ENCODE measurements at regions not wholly inside any gene's neighbourhood (a gene's known extent, or its start where the extent isn't known, plus 50 kb on each side); places are given as distances from the start of the nearest gene placed in this dataset.

GRCh38 chr4:112840061-112840460, 203.1 kb downstream of the LARP7 start:
- no peaks in the 10 kb centered on the region for H3K36me3 ChIP-seq (ENCODE audit: control insufficient read depth, insufficient read depth, low read length)
- intact Hi-C loops (cut with micrococcal nuclease; ENCODE audit: unreplicated experiment): no loop called here
- no peaks in the 10 kb centered on the region for H3K27me3 Mint-ChIP-seq (ENCODE audit: insufficient read depth, unreplicated experiment)

GRCh38 chr4:112840619-112841018, 203.7 kb downstream of the LARP7 start:
- Histone ChIP-seq H3K4me1 (no peaks in the 10 kb centered on the region), H3K36me3 (ENCODE audit: control insufficient read depth, insufficient read depth, low read length) (no peaks in the 10 kb centered on the region), H3K9me3 (peaks cover 5% of the 10 kb centered on the region), H3K4me3 (ENCODE audit: low read depth, low read length) (no peak overlapping the region), H3K27me3 (replicated peaks; ENCODE audit: control insufficient read depth, insufficient read depth, low read length) (no peaks in the 10 kb centered on the region)
- H3K4me3 Mint-ChIP-seq (ENCODE audit: unreplicated experiment): no peak overlapping the region
- intact Hi-C loops (cut with micrococcal nuclease; ENCODE audit: unreplicated experiment): no loop called here
- H3K4me1 Mint-ChIP-seq (ENCODE audit: low read depth, unreplicated experiment): no peaks in the 10 kb centered on the region
- TF ChIP-seq, protein P1, sequence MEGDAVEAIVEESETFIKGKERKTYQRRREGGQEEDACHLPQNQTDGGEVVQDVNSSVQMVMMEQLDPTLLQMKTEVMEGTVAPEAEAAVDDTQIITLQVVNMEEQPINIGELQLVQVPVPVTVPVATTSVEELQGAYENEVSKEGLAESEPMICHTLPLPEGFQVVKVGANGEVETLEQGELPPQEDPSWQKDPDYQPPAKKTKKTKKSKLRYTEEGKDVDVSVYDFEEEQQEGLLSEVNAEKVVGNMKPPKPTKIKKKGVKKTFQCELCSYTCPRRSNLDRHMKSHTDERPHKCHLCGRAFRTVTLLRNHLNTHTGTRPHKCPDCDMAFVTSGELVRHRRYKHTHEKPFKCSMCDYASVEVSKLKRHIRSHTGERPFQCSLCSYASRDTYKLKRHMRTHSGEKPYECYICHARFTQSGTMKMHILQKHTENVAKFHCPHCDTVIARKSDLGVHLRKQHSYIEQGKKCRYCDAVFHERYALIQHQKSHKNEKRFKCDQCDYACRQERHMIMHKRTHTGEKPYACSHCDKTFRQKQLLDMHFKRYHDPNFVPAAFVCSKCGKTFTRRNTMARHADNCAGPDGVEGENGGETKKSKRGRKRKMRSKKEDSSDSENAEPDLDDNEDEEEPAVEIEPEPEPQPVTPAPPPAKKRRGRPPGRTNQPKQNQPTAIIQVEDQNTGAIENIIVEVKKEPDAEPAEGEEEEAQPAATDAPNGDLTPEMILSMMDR (IDR thresholded peaks at IDR 0.05; ENCODE audit: insufficient read depth in 1 of 2, low read depth in 1 of 2, low read length in 1 of 2, severe bottlenecking in 1 of 2, unreplicated experiment in 1 of 2): no peak
- BruUV-seq (replicated peaks): no TSS peak
- CTCF ChIA-PET: interaction anchor here (0.6 kb wide), 1 partner anchor 70 kb away, joined by 11 read pairs; no protein-coding TSS in a partner anchor
- DNase-seq: no peak
- peaks cover 9% of the 10 kb centered on the region for H3K9me3 Mint-ChIP-seq (ENCODE audit: unreplicated experiment)
- H3K27me3 Mint-ChIP-seq (ENCODE audit: insufficient read depth, unreplicated experiment): no peaks in the 10 kb centered on the region
- H3K27ac Mint-ChIP-seq (ENCODE audit: unreplicated experiment): no peak overlapping the region
- POLR2A ChIA-PET: no interaction called here
- H3K36me3 Mint-ChIP-seq (ENCODE audit: insufficient read depth, unreplicated experiment): no peaks in the 10 kb centered on the region

More at GRCh38 chr4:112840061-112840460, 203.1 kb downstream of the LARP7 start:
- BruUV-seq (replicated peaks): no TSS peak
- H3K9me3 ChIP-seq: peaks cover 5% of the 10 kb centered on the region
- no peaks in the 10 kb centered on the region for H3K4me1 ChIP-seq
- TF ChIP-seq, protein P1 (IDR thresholded peaks at IDR 0.05; ENCODE audit: insufficient read depth in 1 of 2, low read depth in 1 of 2, low read length in 1 of 2, severe bottlenecking in 1 of 2, unreplicated experiment in 1 of 2): no peak
- no peak overlapping the region for H3K4me3 ChIP-seq (ENCODE audit: low read depth, low read length)
- Mint-ChIP-seq H3K36me3 (ENCODE audit: insufficient read depth, unreplicated experiment) (no peaks in the 10 kb centered on the region), H3K4me3 (ENCODE audit: unreplicated experiment) (no peak overlapping the region), H3K9me3 (ENCODE audit: unreplicated experiment) (peaks cover 9% of the 10 kb centered on the region), H3K4me1 (ENCODE audit: low read depth, unreplicated experiment) (no peaks in the 10 kb centered on the region), H3K27ac (ENCODE audit: unreplicated experiment) (no peak overlapping the region)
- ChIA-PET CTCF (no interaction called here), POLR2A (no interaction called here)
- H3K27me3 ChIP-seq (replicated peaks; ENCODE audit: control insufficient read depth, insufficient read depth, low read length): no peaks in the 10 kb centered on the region
- DNase-seq: no peak

GRCh38 chr4:112842513-112842912, 205.6 kb downstream of the LARP7 start:
- Histone ChIP-seq H3K9me3 (no peaks in the 10 kb centered on the region), H3K4me1 (no peaks in the 10 kb centered on the region), H3K36me3 (ENCODE audit: control insufficient read depth, insufficient read depth, low read length) (no peaks in the 10 kb centered on the region), H3K27me3 (replicated peaks; ENCODE audit: control insufficient read depth, insufficient read depth, low read length) (no peaks in the 10 kb centered on the region), H3K4me3 (ENCODE audit: low read depth, low read length) (no peak overlapping the region)
- Mint-ChIP-seq H3K36me3 (ENCODE audit: insufficient read depth, unreplicated experiment) (no peaks in the 10 kb centered on the region), H3K27me3 (ENCODE audit: insufficient read depth, unreplicated experiment) (peaks cover 3% of the 10 kb centered on the region), H3K4me3 (ENCODE audit: unreplicated experiment) (no peak overlapping the region), H3K9me3 (ENCODE audit: unreplicated experiment) (no peaks in the 10 kb centered on the region), H3K27ac (ENCODE audit: unreplicated experiment) (no peak overlapping the region), H3K4me1 (ENCODE audit: low read depth, unreplicated experiment) (no peaks in the 10 kb centered on the region)
- POLR2A ChIA-PET: no interaction called here
- intact Hi-C loops (cut with micrococcal nuclease; ENCODE audit: unreplicated experiment): no loop called here
- CTCF ChIA-PET: no interaction called here
- no peak for DNase-seq
- TF ChIP-seq, protein P1 (IDR thresholded peaks at IDR 0.05; ENCODE audit: insufficient read depth in 1 of 2, low read depth in 1 of 2, low read length in 1 of 2, severe bottlenecking in 1 of 2, unreplicated experiment in 1 of 2): no peak
- BruUV-seq (replicated peaks): no TSS peak
